ENCODE measurements at regions not wholly inside any gene's neighbourhood (a gene's known extent, or its start where the extent isn't known, plus 50 kb on each side); places are given as distances from the start of the nearest gene placed in this dataset.

GRCh38 chr2:126774761-126775160 lies 118.8 kb downstream of the GYPC start:
- DNase-seq, result no peak

- no peak for DNase-seq
Measured at GRCh38 chr2:126775300-126775985, 119.5 kb downstream of the GYPC start.

- DNase-seq, result no peak
Measured at GRCh38 chr2:126776255-126776654, 120.3 kb downstream of the GYPC start.

GRCh38 chr2:126776692-126777619 lies 121.0 kb downstream of the GYPC start:
- peak; percentile 92 for DNase-seq

GRCh38 chr2:126777620-126777978 lies 121.1 kb upstream of the TEX51 start:
- DNase-seq, result no peak

- no peak for DNase-seq
Measured at GRCh38 chr2:126778561-126779501, 119.9 kb upstream of the TEX51 start.

GRCh38 chr2:126781206-126781605 lies 117.5 kb upstream of the TEX51 start:
- no peak for DNase-seq

GRCh38 chr2:126781806-126782205 lies 116.9 kb upstream of the TEX51 start:
- no peak for DNase-seq

GRCh38 chr2:126782648-126783047 lies 116.0 kb upstream of the TEX51 start:
- DNase-seq, result no peak

GRCh38 chr2:126783341-126783740 lies 115.3 kb upstream of the TEX51 start:
- no peak for DNase-seq

GRCh38 chr2:126784045-126784444 lies 114.6 kb upstream of the TEX51 start:
- DNase-seq, result peak; percentile 69

GRCh38 chr2:126784621-126785020 lies 114.1 kb upstream of the TEX51 start:
- peak; percentile 64 for DNase-seq

- no peak for DNase-seq
Measured at GRCh38 chr2:126785236-126785635, 113.5 kb upstream of the TEX51 start.

- no peak for DNase-seq
Measured at GRCh38 chr2:126785862-126786261, 112.8 kb upstream of the TEX51 start.

- DNase-seq, result no peak
Measured at GRCh38 chr2:126786765-126787164, 111.9 kb upstream of the TEX51 start.

GRCh38 chr2:126787289-126787688 lies 111.4 kb upstream of the TEX51 start:
- DNase-seq, result no peak

GRCh38 chr2:126788113-126788512 lies 110.6 kb upstream of the TEX51 start:
- DNase-seq, result no peak

GRCh38 chr2:126788652-126789051 lies 110.0 kb upstream of the TEX51 start:
- no peak for DNase-seq

GRCh38 chr2:126790987-126791780 lies 107.5 kb upstream of the TEX51 start:
- DNase-seq, result no peak

GRCh38 chr2:126792186-126792585 lies 106.5 kb upstream of the TEX51 start:
- DNase-seq, result no peak

- no peak for DNase-seq
Measured at GRCh38 chr2:126792993-126793392, 105.7 kb upstream of the TEX51 start.
